BE2C (cell line): ENCODE measurements at regions not wholly inside any gene's neighbourhood (a gene's known extent, or its start where the extent isn't known, plus 50 kb on each side); places are given as distances from the start of the nearest gene placed in this dataset.

ENCODE experiments used
- DNase-seq: peaks from one replicate; pipeline ENCODE4 v3.0.0-alpha.2; 2020
- H3K27me3 ChIP-seq: fragments of 250-450 bp; sonication (Bioruptor Pico); 2 replicates; pipeline ENCODE4 v1.5.1; 2020; ENCODE audit warnings: mild to moderate bottlenecking
- H3K36me3 ChIP-seq: fragments of 250-450 bp; sonication (Bioruptor Pico); 2 replicates; pipeline ENCODE4 v1.5.1; 2020; ENCODE audit warnings: mild to moderate bottlenecking
- H3K4me1 ChIP-seq: fragments of 250-450 bp; sonication (Bioruptor Pico); 2 replicates; pipeline ENCODE4 v1.5.1; 2020
- H3K4me3 ChIP-seq: 2 replicates; pipeline ENCODE4 v1.5.1; 2011; ENCODE audit warnings: low read depth, low read length
- H3K9me3 ChIP-seq: fragments of 250-450 bp; sonication (Bioruptor Pico); 2 replicates; pipeline ENCODE4 v1.5.1; 2020
- TF ChIP-seq, protein P1 (sequence below): IDR thresholded peaks from 2 replicates; pipeline ENCODE4 v1.5.1; 2012; ENCODE audit warnings: mild to moderate bottlenecking, low read depth, low read length

GRCh38 chr12:19997656-19998400 is 370.5 kb upstream of the PDE3A start:
- no peaks in the 10 kb centered on the region for H3K36me3 ChIP-seq
- H3K27me3 ChIP-seq: no peaks in the 10 kb centered on the region
- TF ChIP-seq, protein P1, sequence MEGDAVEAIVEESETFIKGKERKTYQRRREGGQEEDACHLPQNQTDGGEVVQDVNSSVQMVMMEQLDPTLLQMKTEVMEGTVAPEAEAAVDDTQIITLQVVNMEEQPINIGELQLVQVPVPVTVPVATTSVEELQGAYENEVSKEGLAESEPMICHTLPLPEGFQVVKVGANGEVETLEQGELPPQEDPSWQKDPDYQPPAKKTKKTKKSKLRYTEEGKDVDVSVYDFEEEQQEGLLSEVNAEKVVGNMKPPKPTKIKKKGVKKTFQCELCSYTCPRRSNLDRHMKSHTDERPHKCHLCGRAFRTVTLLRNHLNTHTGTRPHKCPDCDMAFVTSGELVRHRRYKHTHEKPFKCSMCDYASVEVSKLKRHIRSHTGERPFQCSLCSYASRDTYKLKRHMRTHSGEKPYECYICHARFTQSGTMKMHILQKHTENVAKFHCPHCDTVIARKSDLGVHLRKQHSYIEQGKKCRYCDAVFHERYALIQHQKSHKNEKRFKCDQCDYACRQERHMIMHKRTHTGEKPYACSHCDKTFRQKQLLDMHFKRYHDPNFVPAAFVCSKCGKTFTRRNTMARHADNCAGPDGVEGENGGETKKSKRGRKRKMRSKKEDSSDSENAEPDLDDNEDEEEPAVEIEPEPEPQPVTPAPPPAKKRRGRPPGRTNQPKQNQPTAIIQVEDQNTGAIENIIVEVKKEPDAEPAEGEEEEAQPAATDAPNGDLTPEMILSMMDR: no peak
- H3K4me3 ChIP-seq: no peak overlapping the region
- H3K9me3 ChIP-seq: no peaks in the 10 kb centered on the region
- peaks cover 5% of the 10 kb centered on the region; the same call in 1 of the 2 replicates for H3K4me1 ChIP-seq
- no peak for DNase-seq

DNA sequence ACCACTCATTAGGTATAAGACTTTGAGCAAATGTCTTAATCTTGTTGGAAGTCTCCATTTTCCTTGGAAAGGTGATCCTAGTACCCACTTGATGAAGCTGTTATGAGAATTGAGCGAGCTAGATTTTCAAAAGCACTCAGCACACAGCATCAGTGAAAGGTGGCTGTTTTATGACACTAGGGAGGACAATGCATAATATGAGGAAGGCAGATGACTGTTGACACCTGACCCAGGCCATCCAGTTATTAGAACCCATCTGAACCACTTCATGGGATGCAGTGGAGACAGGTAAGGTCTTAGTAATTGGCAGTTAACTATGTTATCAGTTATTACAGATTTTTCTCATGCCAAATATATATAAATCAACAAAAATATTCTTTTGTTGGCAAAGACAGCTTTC is 369.9 kb upstream of the PDE3A start:
- no peaks in the 10 kb centered on the region for H3K36me3 ChIP-seq
- no peak overlapping the region for H3K4me3 ChIP-seq
- DNase-seq: no peak
- H3K9me3 ChIP-seq: no peaks in the 10 kb centered on the region
- H3K27me3 ChIP-seq: no peaks in the 10 kb centered on the region
- TF ChIP-seq, protein P1: no peak
- H3K4me1 ChIP-seq: peaks cover 5% of the 10 kb centered on the region; the same call in 1 of the 2 replicates

DNA sequence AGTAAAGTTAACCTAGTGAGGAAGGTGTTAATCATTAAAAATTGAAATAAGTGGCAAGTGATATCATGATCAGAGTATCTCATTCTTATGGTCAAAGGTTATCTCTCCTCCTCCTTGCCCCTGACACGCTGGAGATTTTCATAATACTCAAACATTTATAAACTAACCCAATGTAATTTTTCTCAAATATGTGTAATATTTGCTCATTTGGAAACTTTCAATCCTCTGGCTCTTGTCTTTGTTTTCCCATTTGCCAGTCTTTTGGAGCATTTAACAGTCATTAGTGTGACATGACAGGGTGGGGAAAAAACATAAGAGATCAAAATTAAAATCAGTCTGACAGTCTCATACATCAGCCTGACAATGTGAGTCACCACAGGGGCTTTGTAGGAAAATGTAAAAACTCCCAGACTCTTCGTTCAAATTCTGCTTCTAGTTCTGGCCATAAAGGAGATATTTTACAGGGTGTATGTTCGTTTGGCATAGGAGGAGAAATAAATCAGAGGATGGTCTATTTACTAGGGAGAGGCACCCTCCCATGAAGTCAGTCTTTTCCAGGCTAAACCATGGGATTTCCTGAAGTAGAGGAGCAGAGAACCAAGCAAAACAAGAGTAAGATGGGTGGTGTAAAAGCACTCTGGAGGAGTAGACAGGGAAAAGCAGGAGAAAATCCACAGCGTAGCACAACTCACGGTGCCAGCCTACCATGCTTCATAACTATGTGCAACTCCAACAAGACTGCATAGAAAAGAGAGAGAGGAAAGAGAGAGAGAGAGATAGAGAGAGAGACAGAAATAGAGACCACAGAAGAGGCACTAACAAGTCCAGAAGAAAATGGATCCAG is 369.2 kb upstream of the PDE3A start:
- Histone ChIP-seq H3K4me3 (no peak overlapping the region), H3K9me3 (no peaks in the 10 kb centered on the region), H3K36me3 (no peaks in the 10 kb centered on the region), H3K27me3 (no peaks in the 10 kb centered on the region), H3K4me1 (peaks cover 5% of the 10 kb centered on the region; the same call in 1 of the 2 replicates)
- DNase-seq: no peak
- TF ChIP-seq, protein P1: no peak

GRCh38 chr12:19999805-20000138 is 368.6 kb upstream of the PDE3A start:
- TF ChIP-seq, protein P1: no peak
- no peak overlapping the region for H3K4me3 ChIP-seq
- no peaks in the 10 kb centered on the region for H3K9me3 ChIP-seq
- DNase-seq: no peak
- H3K27me3 ChIP-seq: no peaks in the 10 kb centered on the region
- peaks cover 5% of the 10 kb centered on the region; the same call in 1 of the 2 replicates for H3K4me1 ChIP-seq
- H3K36me3 ChIP-seq: no peaks in the 10 kb centered on the region

- Histone ChIP-seq H3K4me1 (peaks cover 5% of the 10 kb centered on the region; the same call in 1 of the 2 replicates), H3K27me3 (no peaks in the 10 kb centered on the region), H3K9me3 (no peaks in the 10 kb centered on the region), H3K36me3 (no peaks in the 10 kb centered on the region), H3K4me3 (no peak overlapping the region)
- DNase-seq: no peak
- TF ChIP-seq, protein P1: no peak
Observed at GRCh38 chr12:20000229-20000849, 368.0 kb upstream of the PDE3A start.

- Histone ChIP-seq H3K4me1 (peaks cover 5% of the 10 kb centered on the region; the same call in 1 of the 2 replicates), H3K36me3 (no peaks in the 10 kb centered on the region), H3K9me3 (no peaks in the 10 kb centered on the region), H3K4me3 (no peak overlapping the region), H3K27me3 (no peaks in the 10 kb centered on the region)
- TF ChIP-seq, protein P1: no peak
- DNase-seq: no peak
Observed at GRCh38 chr12:20003252-20003651, 365.1 kb upstream of the PDE3A start.
